D721Med (cell line): ENCODE measurements at regions not wholly inside any gene's neighbourhood (a gene's known extent, or its start where the extent isn't known, plus 50 kb on each side); places are given as distances from the start of the nearest gene placed in this dataset.
A peak's percentile ranks its signal among the peaks of the same experiment; 100 is the strongest.

Experiments used
- DNase-seq: peaks from one replicate; pipeline ENCODE4 v3.0.0; 2011; ENCODE audit warnings: low spot score; ENCODE audit not compliant: insufficient read length
- FAIRE-seq: peaks from 2 replicates; lab custom pipeline; 2011; peaks lifted over from hg19 to GRCh38; lab: Jason Lieb, UNC
- CTCF ChIP-seq: IDR thresholded peaks from 2 replicates; pipeline ENCODE4 v1.5.1; 2012; ENCODE audit warnings: mild to moderate bottlenecking, control low read depth; ENCODE audit not compliant: insufficient read depth; ENCODE audit errors: missing control alignments

DNA sequence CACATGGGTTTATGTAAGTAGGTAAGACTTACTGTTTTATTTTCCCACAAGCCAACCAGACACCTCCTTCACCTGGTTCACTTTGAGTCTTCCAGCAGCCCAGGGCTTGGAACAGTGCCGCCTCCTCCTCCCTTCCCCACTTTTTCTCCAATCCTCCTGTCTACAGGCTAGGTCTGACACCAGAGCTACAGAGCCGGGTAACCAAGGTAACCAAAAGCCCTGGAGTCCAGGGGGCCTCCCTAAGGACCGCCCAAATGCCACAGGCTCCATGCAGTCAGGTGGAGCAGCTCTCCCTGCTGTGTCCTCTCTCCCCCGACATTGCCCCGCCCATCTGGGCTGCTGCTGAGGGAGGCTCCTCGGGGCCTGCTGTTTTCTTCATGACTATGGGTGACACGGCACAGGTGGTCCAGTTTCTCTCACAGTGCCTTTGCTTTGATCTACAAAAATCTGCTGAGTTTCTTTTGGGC lies 138.0 kb upstream of the EFNA5 start:
- DNase-seq, result no peak
- TF ChIP-seq CTCF, result no peak
- FAIRE-seq, result no peak

GRCh38 chr5:107807431-107807830 lies 136.7 kb upstream of the EFNA5 start:
- no peak for TF ChIP-seq CTCF
- DNase-seq (no peak), FAIRE-seq (no peak)

- DNase-seq (no peak), FAIRE-seq (no peak)
- no peak for TF ChIP-seq CTCF
Observed at GRCh38 chr5:107806705-107807104, 136.0 kb upstream of the EFNA5 start.

DNA sequence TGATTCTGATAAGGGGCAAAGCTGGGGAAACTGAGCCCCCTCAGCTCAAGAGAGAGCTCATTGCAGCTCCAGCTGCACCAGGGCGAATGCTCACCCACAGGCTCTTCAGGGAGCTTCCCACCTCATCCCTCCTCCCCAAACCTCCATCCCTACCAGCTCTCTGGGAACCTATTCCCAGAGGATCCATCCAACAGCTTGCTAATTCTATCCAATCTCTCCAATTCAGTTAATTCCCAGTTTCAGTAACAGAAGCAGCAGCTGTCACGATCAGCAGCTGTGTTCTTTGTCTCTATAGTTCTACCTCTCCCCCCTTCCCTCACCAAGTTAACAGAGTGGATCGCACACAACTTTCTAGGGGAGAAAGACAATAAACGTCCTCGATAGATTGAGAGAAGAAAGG lies 135.5 kb upstream of the EFNA5 start:
- DNase-seq, result peak; percentile 31
- peak; percentile 94 for FAIRE-seq
- TF ChIP-seq CTCF, result no peak

DNA sequence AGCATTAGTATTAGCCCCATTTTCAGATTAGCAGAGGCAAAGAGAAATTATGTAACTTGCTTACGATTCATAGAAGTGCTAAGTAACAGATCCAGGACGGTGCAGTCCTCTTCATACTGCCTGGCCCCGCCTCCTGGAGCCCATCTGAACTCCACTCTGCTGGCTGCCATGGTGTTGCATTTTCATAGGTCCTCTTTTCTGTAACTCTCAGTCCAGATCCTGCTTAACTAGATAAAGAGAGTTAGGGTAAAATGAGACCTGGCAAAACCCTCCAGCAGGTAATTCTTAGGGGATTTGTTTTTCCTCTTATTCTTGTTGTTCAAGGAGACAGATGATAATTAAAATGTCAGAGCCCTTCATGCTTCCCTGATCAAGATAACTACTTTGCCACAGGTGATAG lies 135.1 kb upstream of the EFNA5 start:
- DNase-seq (no peak), FAIRE-seq (peak; percentile 88)
- no peak for TF ChIP-seq CTCF

GRCh38 chr5:107805166-107805565 lies 134.4 kb upstream of the EFNA5 start:
- FAIRE-seq, result no peak
- DNase-seq, result no peak
- TF ChIP-seq CTCF, result no peak

- FAIRE-seq (no peak), DNase-seq (no peak)
- TF ChIP-seq CTCF, result no peak
Observed at GRCh38 chr5:107803728-107804127, 133.0 kb upstream of the EFNA5 start.
